B cell (primary cell): ENCODE measurements at regions not wholly inside any gene's neighbourhood (a gene's known extent, or its start where the extent isn't known, plus 50 kb on each side); places are given as distances from the start of the nearest gene placed in this dataset.

Experiments used
- ATAC-seq: fragments of 200-7000 bp; cut with Tn5 transposase; one replicate; pipeline ENCODE4 v1.10.0; 2021; ENCODE audit warnings: low read depth, mild to moderate bottlenecking, moderate number of reproducible peaks, moderate library complexity
- CTCF ChIA-PET: fragments of 350-600 bp; sonication (Branson Sonifier 250); formaldehyde crosslinking; loops from one replicate; lab custom pipeline; 2021; ENCODE audit warnings: antibody characterized with exemption, inconsistent platforms; lab: Charles Lee
- POLR2A ChIA-PET: fragments of 350-600 bp; sonication (Branson Sonifier 250); formaldehyde crosslinking; loops from one replicate; lab custom pipeline; 2021; ENCODE audit warnings: antibody characterized with exemption; lab: Charles Lee
- DNase-seq: peaks from one replicate; pipeline ENCODE4 v3.0.0; 2013
- H2AFZ ChIP-seq: 2 replicates; pipeline ENCODE4 v1.6.1; 2012; ENCODE audit warnings: mild to moderate bottlenecking, low read depth, low read length; ENCODE audit not compliant: insufficient read depth, poor library complexity, severe bottlenecking
- H3K27ac ChIP-seq, 2 donors: 1 replicate in 1 of 2; 2 replicates in 1 of 2; pipeline ENCODE4 v1.5.1; 2012 to 2013; ENCODE audit warnings: low read length in 2 of 2, mild to moderate bottlenecking in 2 of 2, moderate library complexity in 1 of 2
- H3K27me3 ChIP-seq, 4 experiments: fragments of 200-600 bp in 1 of 4; sonication (generic) in 1 of 4; replicated peaks in 1 of 4; 1 replicate in 2 of 4; 2 replicates in 2 of 4; pipeline versions ENCODE4 v1.6.1 to v1.7.0; 2013 to 2016; ENCODE audit warnings: low read length in 3 of 4, mild to moderate bottlenecking in 2 of 4, mixed read lengths in 1 of 4, moderate library complexity in 1 of 4; ENCODE audit not compliant: insufficient read depth in 4 of 4, control insufficient read depth in 3 of 4; ENCODE audit errors: control extremely low read depth in 1 of 4
- H3K36me3 ChIP-seq, 2 experiments: replicated peaks in 1 of 2; 1 replicate in 1 of 2; 2 replicates in 1 of 2; pipeline versions ENCODE4 v1.6.1 to v1.7.1; 2013; ENCODE audit warnings: low read length in 1 of 2; ENCODE audit not compliant: insufficient read depth in 2 of 2, control insufficient read depth in 1 of 2; ENCODE audit errors: control extremely low read depth in 1 of 2, extremely low read depth in 1 of 2
- H3K4me1 ChIP-seq, 2 donors: fragments of 200-600 bp in 1 of 2; sonication (generic) in 1 of 2; 1 replicate in 1 of 2; 2 replicates in 1 of 2; pipeline versions ENCODE4 v1.5.1 to v1.6.1; 2013 to 2017; ENCODE audit warnings: low read length in 2 of 2; ENCODE audit not compliant: control insufficient read depth in 2 of 2, insufficient read depth in 2 of 2
- H3K4me2 ChIP-seq: replicated peaks from 2 replicates; pipeline ENCODE3; 2012; ENCODE audit warnings: mild to moderate bottlenecking, low read depth, low read length; ENCODE audit not compliant: poor library complexity, severe bottlenecking
- H3K4me3 ChIP-seq, 5 experiments: fragments of 200-600 bp in 1 of 5; sonication (generic) in 1 of 5; 1 replicate in 3 of 5; 2 replicates in 2 of 5; pipeline versions ENCODE4 v1.5.1 to v1.7.0; 2011 to 2016; ENCODE audit warnings: low read length in 4 of 5, mild to moderate bottlenecking in 4 of 5, low read depth in 2 of 5, control low read depth in 1 of 5, moderate library complexity in 1 of 5; ENCODE audit not compliant: insufficient read depth in 1 of 5; ENCODE audit errors: control extremely low read depth in 1 of 5, extremely low read depth in 1 of 5
- H3K79me2 ChIP-seq: fragments of 200-600 bp; sonication (generic); one replicate; pipeline ENCODE4 v1.6.0; 2016; ENCODE audit warnings: low read length; ENCODE audit not compliant: control insufficient read depth, insufficient read depth
- H3K9ac ChIP-seq: fragments of 200-600 bp; sonication (generic); 2 replicates; pipeline ENCODE4 v1.6.1; 2017; ENCODE audit warnings: mild to moderate bottlenecking, low read length, moderate library complexity
- H3K9me3 ChIP-seq, 3 donors: one replicate each; pipeline versions ENCODE4 v1.6.1 to v1.7.1; 2013; ENCODE audit warnings: low read length in 2 of 3; ENCODE audit not compliant: control insufficient read depth in 2 of 3, insufficient read depth in 1 of 3; ENCODE audit errors: control extremely low read depth in 1 of 3
- H4K20me1 ChIP-seq: 2 replicates; pipeline ENCODE4 v1.6.0; 2012; ENCODE audit warnings: mild to moderate bottlenecking, low read length; ENCODE audit not compliant: insufficient read depth, control insufficient read depth, poor library complexity, severe bottlenecking
- H3K27ac Mint-ChIP-seq: one replicate; pipeline ENCODE4 v1.8.0; 2021; ENCODE audit warnings: mixed read lengths
- H3K27me3 Mint-ChIP-seq: one replicate; pipeline ENCODE4 v1.8.0; 2021; ENCODE audit warnings: mixed read lengths
- H3K4me1 Mint-ChIP-seq: one replicate; pipeline ENCODE4 v1.8.0; 2021; ENCODE audit warnings: mixed read lengths
- H3K4me3 Mint-ChIP-seq: one replicate; pipeline ENCODE4 v1.8.0; 2021; ENCODE audit warnings: mixed read lengths
- H3K9me3 Mint-ChIP-seq: one replicate; pipeline ENCODE4 v1.8.0; 2022; ENCODE audit warnings: mixed read lengths; ENCODE audit not compliant: insufficient read depth
- CTCF ChIP-seq: fragments of 200-600 bp; IDR thresholded peaks from one replicate; pipeline ENCODE4 v1.8.0; 2022; ENCODE audit warnings: antibody characterized with exemption, mild to moderate bottlenecking
- EZH2 ChIP-seq: IDR thresholded peaks from 2 replicates; pipeline ENCODE4 v1.6.1; 2012; ENCODE audit warnings: borderline replicate concordance, low read depth, mild to moderate bottlenecking, moderate library complexity, low read length; ENCODE audit not compliant: insufficient read depth, poor library complexity, severe bottlenecking
- WGBS: methylation state at CpG from one replicate; pipeline ENCODE4 v1.1.5; 2013; ENCODE audit warnings: missing lambda C conversion rate; ENCODE audit not compliant: insufficient coverage; 5-methylcytosine and 5-hydroxymethylcytosine counted together
- intact Hi-C: fragments of 100-400 bp; cut with micrococcal nuclease; formaldehyde crosslinking; loops from one replicate; pipeline ENCODE4 v1.10.0; 2022

- H3K9me3 ChIP-seq: no peaks in the 10 kb centered on the region
- no peak overlapping the region for H3K4me2 ChIP-seq
- H3K27ac ChIP-seq: no peak overlapping the region
- no peaks in the 10 kb centered on the region for H3K36me3 ChIP-seq
- 88% methylated on average over 1 of the region's 1 CpG for WGBS
- intact Hi-C loops: no loop called here
- Mint-ChIP-seq H3K27me3 (no peaks in the 10 kb centered on the region), H3K9me3 (no peaks in the 10 kb centered on the region), H3K27ac (no peak overlapping the region), H3K4me3 (no peak overlapping the region), H3K4me1 (no peaks in the 10 kb centered on the region)
- H3K4me3 ChIP-seq: no peak overlapping the region
- no peaks in the 10 kb centered on the region for H4K20me1 ChIP-seq
- no peaks in the 10 kb centered on the region for H3K4me1 ChIP-seq
- TF ChIP-seq CTCF (no peak), EZH2 (no peak)
- no peak overlapping the region for H3K9ac ChIP-seq
- CTCF ChIA-PET: no interaction called here
- H3K79me2 ChIP-seq: no peaks in the 10 kb centered on the region
- H3K27me3 ChIP-seq: no peaks in the 10 kb centered on the region
- DNase-seq (no peak), ATAC-seq (no peak)
- POLR2A ChIA-PET: no interaction called here
- no peak overlapping the region for H2AFZ ChIP-seq
Measured at GRCh38 chrX:147800663-147801062, 111.1 kb upstream of the FMR1 start.

- CTCF ChIA-PET: interaction anchor here (0.7 kb wide), 1 partner anchor 1326 kb away, joined by 3 read pairs; no protein-coding TSS in a partner anchor
- H3K4me3 Mint-ChIP-seq: no peak overlapping the region
Measured at GRCh38 chrX:147803948-147804347, 107.8 kb upstream of the FMR1 start.

More at GRCh38 chrX:147803948-147804347, 107.8 kb upstream of the FMR1 start:
- TF ChIP-seq EZH2 (no peak), CTCF (no peak)
- H3K79me2 ChIP-seq: no peaks in the 10 kb centered on the region
- no peak overlapping the region for H3K4me2 ChIP-seq
- no peak overlapping the region for H2AFZ ChIP-seq
- no peak overlapping the region for H3K27ac ChIP-seq
- H3K4me1 Mint-ChIP-seq: no peaks in the 10 kb centered on the region
- no peaks in the 10 kb centered on the region for H3K27me3 Mint-ChIP-seq
- ATAC-seq: no peak
- no peaks in the 10 kb centered on the region for H3K27me3 ChIP-seq
- H3K9me3 Mint-ChIP-seq: no peaks in the 10 kb centered on the region
- no peaks in the 10 kb centered on the region for H3K4me1 ChIP-seq
- POLR2A ChIA-PET: no interaction called here
- no peaks in the 10 kb centered on the region for H4K20me1 ChIP-seq
- 0% methylated on average over 1 of the region's 2 CpGs for WGBS
- H3K36me3 ChIP-seq: no peaks in the 10 kb centered on the region
- H3K9me3 ChIP-seq: no peaks in the 10 kb centered on the region
- peak; percentile 0 for DNase-seq
- no peak overlapping the region for H3K27ac Mint-ChIP-seq
- no peak overlapping the region for H3K9ac ChIP-seq
- no peak overlapping the region for H3K4me3 ChIP-seq
- intact Hi-C loops: no loop called here
